Caco-2 (cell line): ENCODE measurements at regions not wholly inside any gene's neighbourhood (a gene's known extent, or its start where the extent isn't known, plus 50 kb on each side); places are given as distances from the start of the nearest gene placed in this dataset.

Source experiments
- BruUV-seq: library from RNA; stranded (reverse); fragments of 400-500 nt; replicated peaks from 2 replicates; lab custom pipeline; 2021; lab: Mats Ljungman, UMichigan
- CTCF ChIA-PET: fragments of 300-600 bp; sonication (Branson Sonifier 250); formaldehyde crosslinking; loops from one replicate; lab custom pipeline; 2022; ENCODE audit warnings: antibody characterized with exemption; lab: Charles Lee
- POLR2A ChIA-PET: fragments of 300-600 bp; sonication (Branson Sonifier 250); formaldehyde crosslinking; loops from one replicate; lab custom pipeline; 2022; ENCODE audit warnings: antibody characterized with exemption; lab: Charles Lee
- DNase-seq, 2 experiments: peaks; one replicate each; pipeline versions ENCODE4 v3.0.0 to v3.0.0-alpha.2; 2020 to 2022
- H3K27me3 ChIP-seq: replicated peaks from 2 replicates; pipeline ENCODE4 v1.6.0; 2011; ENCODE audit warnings: low read length; ENCODE audit not compliant: control insufficient read depth, insufficient read depth
- H3K36me3 ChIP-seq: 2 replicates; pipeline ENCODE4 v1.5.1; 2011; ENCODE audit warnings: low read length; ENCODE audit not compliant: control insufficient read depth, insufficient read depth
- H3K4me1 ChIP-seq: fragments of 250-450 bp; sonication (Bioruptor Pico); 2 replicates; pipeline ENCODE4 v1.5.1; 2020; ENCODE audit warnings: mild to moderate bottlenecking
- H3K4me3 ChIP-seq: 2 replicates; pipeline ENCODE4 v1.5.1; 2011; ENCODE audit warnings: low read depth, mild to moderate bottlenecking, control low read depth, low read length
- H3K9me3 ChIP-seq: fragments of 250-450 bp; sonication (Bioruptor Pico); 2 replicates; pipeline ENCODE4 v1.5.1; 2020; ENCODE audit warnings: mild to moderate bottlenecking, moderate library complexity
- H3K27ac Mint-ChIP-seq: one replicate; pipeline ENCODE4 v1.8.0; 2022; ENCODE audit warnings: mixed read lengths; ENCODE audit not compliant: unreplicated experiment
- H3K27me3 Mint-ChIP-seq: one replicate; pipeline ENCODE4 v1.8.0; 2022; ENCODE audit warnings: mixed read lengths; ENCODE audit not compliant: insufficient read depth, unreplicated experiment
- H3K36me3 Mint-ChIP-seq: one replicate; pipeline ENCODE4 v1.8.0; 2022; ENCODE audit warnings: mild to moderate bottlenecking, mixed read lengths; ENCODE audit not compliant: insufficient read depth, unreplicated experiment
- H3K4me1 Mint-ChIP-seq: one replicate; pipeline ENCODE4 v1.8.0; 2022; ENCODE audit warnings: low read depth, mixed read lengths; ENCODE audit not compliant: unreplicated experiment
- H3K4me3 Mint-ChIP-seq: one replicate; pipeline ENCODE4 v1.8.0; 2022; ENCODE audit warnings: mild to moderate bottlenecking, moderate library complexity, mixed read lengths; ENCODE audit not compliant: unreplicated experiment
- H3K9me3 Mint-ChIP-seq: one replicate; pipeline ENCODE4 v1.8.0; 2022; ENCODE audit warnings: mixed read lengths; ENCODE audit not compliant: unreplicated experiment
- CTCF ChIP-seq, 2 experiments: fragments of 200-600 bp in 1 of 2; IDR thresholded peaks; 1 replicate in 1 of 2; 2 replicates in 1 of 2; pipeline versions ENCODE4 v1.5.1 to v1.8.0; 2011 to 2022; ENCODE audit warnings: antibody characterized with exemption in 1 of 2, control low read depth in 1 of 2, inconsistent platforms in 1 of 2, low read depth in 1 of 2, low read length in 1 of 2, mild to moderate bottlenecking in 1 of 2, moderate library complexity in 1 of 2; ENCODE audit not compliant: insufficient read depth in 1 of 2, severe bottlenecking in 1 of 2, unreplicated experiment in 1 of 2
- intact Hi-C: fragments of 100-400 bp; cut with micrococcal nuclease; formaldehyde crosslinking; loops from one replicate; pipeline ENCODE4 v1.10.0; 2022; ENCODE audit not compliant: unreplicated experiment

GRCh38 chr3:144079634-144080033 lies 108.0 kb downstream of the DIPK2A start:
- no peak for DNase-seq
- no peaks in the 10 kb centered on the region for H3K36me3 Mint-ChIP-seq
- no peak overlapping the region for H3K27ac Mint-ChIP-seq
- no peaks in the 10 kb centered on the region for H3K27me3 Mint-ChIP-seq
- ChIA-PET POLR2A (no interaction called here), CTCF (no interaction called here)
- H3K9me3 ChIP-seq: no peaks in the 10 kb centered on the region
- no peaks in the 10 kb centered on the region for H3K4me1 Mint-ChIP-seq
- H3K9me3 Mint-ChIP-seq: no peaks in the 10 kb centered on the region
- no peak overlapping the region for H3K4me3 ChIP-seq
- TF ChIP-seq CTCF (IDR thresholded peaks at IDR 0.05; ENCODE audit: insufficient read depth in 1 of 2, low read depth in 1 of 2, low read length in 1 of 2, severe bottlenecking in 1 of 2, unreplicated experiment in 1 of 2): no peak
- no peaks in the 10 kb centered on the region for H3K4me1 ChIP-seq
- intact Hi-C loops: no loop called here
- H3K36me3 ChIP-seq: no peaks in the 10 kb centered on the region
- H3K4me3 Mint-ChIP-seq: no peak overlapping the region
- BruUV-seq: no TSS peak
- no peaks in the 10 kb centered on the region for H3K27me3 ChIP-seq

- ChIA-PET CTCF (no interaction called here), POLR2A (no interaction called here)
- H3K27me3 Mint-ChIP-seq: no peaks in the 10 kb centered on the region
- intact Hi-C loops: no loop called here
- Histone ChIP-seq H3K4me1 (no peaks in the 10 kb centered on the region), H3K9me3 (no peaks in the 10 kb centered on the region), H3K4me3 (no peak overlapping the region), H3K27me3 (no peaks in the 10 kb centered on the region), H3K36me3 (no peaks in the 10 kb centered on the region)
- no peak for DNase-seq
- TF ChIP-seq CTCF (IDR thresholded peaks at IDR 0.05; ENCODE audit: insufficient read depth in 1 of 2, low read depth in 1 of 2, low read length in 1 of 2, severe bottlenecking in 1 of 2, unreplicated experiment in 1 of 2): no peak
- no peak overlapping the region for H3K4me3 Mint-ChIP-seq
- no TSS peak for BruUV-seq
- no peaks in the 10 kb centered on the region for H3K36me3 Mint-ChIP-seq
- H3K4me1 Mint-ChIP-seq: no peaks in the 10 kb centered on the region
- no peaks in the 10 kb centered on the region for H3K9me3 Mint-ChIP-seq
- no peak overlapping the region for H3K27ac Mint-ChIP-seq
Observed at GRCh38 chr3:144084929-144085328, 113.3 kb downstream of the DIPK2A start.

DNA sequence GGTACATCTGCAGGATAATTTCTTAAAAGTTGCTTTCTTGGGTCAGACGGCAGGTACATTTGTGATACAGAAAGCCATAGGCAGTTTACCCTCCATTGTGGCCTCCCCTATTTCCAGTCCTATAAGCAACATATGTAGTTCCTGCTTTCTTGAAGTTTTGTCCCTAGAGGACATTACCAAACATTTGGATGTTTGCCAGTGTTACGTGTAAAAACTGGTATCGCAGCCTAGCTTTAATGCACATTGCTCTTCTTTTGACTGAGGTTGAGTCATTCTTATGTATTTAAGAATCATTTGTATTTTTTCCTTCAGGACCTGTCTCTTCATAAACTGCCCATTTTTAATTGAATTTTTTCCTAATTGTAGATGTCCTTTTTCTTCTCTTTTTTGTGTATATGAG lies 114.3 kb downstream of the DIPK2A start:
- ChIA-PET CTCF (no interaction called here), POLR2A (no interaction called here)
- Mint-ChIP-seq H3K36me3 (no peaks in the 10 kb centered on the region), H3K4me1 (no peaks in the 10 kb centered on the region), H3K4me3 (no peak overlapping the region), H3K9me3 (no peaks in the 10 kb centered on the region), H3K27ac (no peak overlapping the region), H3K27me3 (no peaks in the 10 kb centered on the region)
- TF ChIP-seq CTCF (IDR thresholded peaks at IDR 0.05; ENCODE audit: insufficient read depth in 1 of 2, low read depth in 1 of 2, low read length in 1 of 2, severe bottlenecking in 1 of 2, unreplicated experiment in 1 of 2): no peak
- H3K4me3 ChIP-seq: no peak overlapping the region
- no TSS peak for BruUV-seq
- H3K27me3 ChIP-seq: no peaks in the 10 kb centered on the region
- no peaks in the 10 kb centered on the region for H3K4me1 ChIP-seq
- no peak for DNase-seq
- no peaks in the 10 kb centered on the region for H3K36me3 ChIP-seq
- no peaks in the 10 kb centered on the region for H3K9me3 ChIP-seq
- intact Hi-C loops: no loop called here
